CD14-positive monocyte (primary cell): ENCODE measurements at regions not wholly inside any gene's neighbourhood (a gene's known extent, or its start where the extent isn't known, plus 50 kb on each side); places are given as distances from the start of the nearest gene placed in this dataset.

ENCODE experiments used
- DNase-seq, 3 donors: peaks; one replicate each; pipeline ENCODE4 v3.0.0-alpha.2; 2011 to 2022
- H2AFZ ChIP-seq: 2 replicates; pipeline ENCODE4 v1.6.0; 2012; ENCODE audit warnings: mild to moderate bottlenecking, low read depth, low read length, inconsistent platforms; ENCODE audit not compliant: insufficient read depth, poor library complexity, severe bottlenecking
- H3K27ac ChIP-seq, 2 donors: 1 replicate in 1 of 2; 2 replicates in 1 of 2; pipeline ENCODE4 v1.5.1; 2012 to 2013; ENCODE audit warnings: low read length in 2 of 2, control low read depth in 1 of 2, inconsistent platforms in 1 of 2, low read depth in 1 of 2, mild to moderate bottlenecking in 1 of 2
- H3K27me3 ChIP-seq, 2 donors: one replicate each; pipeline versions ENCODE4 v1.6.0 to v1.6.1; 2011 to 2013; ENCODE audit warnings: low read length in 2 of 2; ENCODE audit not compliant: control insufficient read depth in 2 of 2, insufficient read depth in 2 of 2
- H3K36me3 ChIP-seq, 2 donors: replicated peaks in 1 of 2; 1 replicate in 1 of 2; 2 replicates in 1 of 2; pipeline versions ENCODE4 v1.5.1 to v1.6.1; 2012 to 2013; ENCODE audit warnings: low read length in 2 of 2, control low read depth in 1 of 2, inconsistent platforms in 1 of 2, mild to moderate bottlenecking in 1 of 2; ENCODE audit not compliant: insufficient read depth in 2 of 2, control insufficient read depth in 1 of 2
- H3K4me1 ChIP-seq, 2 donors: 1 replicate in 1 of 2; 2 replicates in 1 of 2; pipeline versions ENCODE4 v1.5.1 to v1.6.1; 2012 to 2013; ENCODE audit warnings: low read length in 2 of 2, control low read depth in 1 of 2, inconsistent platforms in 1 of 2, mild to moderate bottlenecking in 1 of 2, moderate library complexity in 1 of 2; ENCODE audit not compliant: insufficient read depth in 2 of 2, control insufficient read depth in 1 of 2
- H3K4me2 ChIP-seq: replicated peaks from 2 replicates; pipeline ENCODE3; 2012; ENCODE audit warnings: low read length, moderate library complexity, mild to moderate bottlenecking; ENCODE audit not compliant: poor library complexity, severe bottlenecking; ENCODE audit errors: extremely low read depth
- H3K4me3 ChIP-seq, 3 experiments: fragments of 200-600 bp in 1 of 3; sonication (generic) in 1 of 3; replicated peaks in 1 of 3; 1 replicate in 2 of 3; 2 replicates in 1 of 3; pipeline ENCODE4 v1.5.1; 2011 to 2013; ENCODE audit warnings: low read length in 3 of 3, mild to moderate bottlenecking in 3 of 3, control low read depth in 2 of 3, low read depth in 2 of 3, inconsistent platforms in 1 of 3, moderate library complexity in 1 of 3
- H3K79me2 ChIP-seq: 2 replicates; pipeline ENCODE4 v1.6.0; 2012; ENCODE audit warnings: mild to moderate bottlenecking, control low read depth, inconsistent platforms, low read length, moderate library complexity; ENCODE audit not compliant: insufficient read depth
- H3K9ac ChIP-seq: 2 replicates; pipeline ENCODE4 v1.6.0; 2017; ENCODE audit warnings: low read length, mild to moderate bottlenecking; ENCODE audit not compliant: insufficient read depth, poor library complexity, severe bottlenecking
- H3K9me3 ChIP-seq, 2 donors: replicated peaks in 1 of 2; 1 replicate in 1 of 2; 2 replicates in 1 of 2; pipeline versions ENCODE4 v1.5.1 to v1.6.1; 2012 to 2013; ENCODE audit warnings: low read length in 2 of 2, control low read depth in 1 of 2; ENCODE audit not compliant: control insufficient read depth in 1 of 2, insufficient read depth in 1 of 2
- H4K20me1 ChIP-seq: 2 replicates; pipeline ENCODE4 v1.6.0; 2012; ENCODE audit warnings: mild to moderate bottlenecking, low read length, control low read depth, moderate library complexity; ENCODE audit not compliant: insufficient read depth
- H3K27ac Mint-ChIP-seq, 7 donors: one replicate each; pipeline ENCODE4 v1.8.0; 2020; ENCODE audit warnings: mild to moderate bottlenecking in 7 of 7, mixed read lengths in 7 of 7, moderate library complexity in 6 of 7, inconsistent platforms in 2 of 7
- H3K27me3 Mint-ChIP-seq, 3 donors: one replicate each; pipeline ENCODE4 v1.8.0; 2021 to 2022; ENCODE audit warnings: low read depth in 3 of 3, mild to moderate bottlenecking in 3 of 3, mixed read lengths in 3 of 3, moderate library complexity in 3 of 3, inconsistent platforms in 1 of 3
- H3K36me3 Mint-ChIP-seq, 2 donors: one replicate each; pipeline ENCODE4 v1.8.0; 2020; ENCODE audit warnings: mixed read lengths in 2 of 2, inconsistent platforms in 1 of 2, mild to moderate bottlenecking in 1 of 2
- H3K4me1 Mint-ChIP-seq: one replicate; pipeline ENCODE4 v1.8.0; 2020; ENCODE audit warnings: mild to moderate bottlenecking, mixed read lengths
- H3K4me3 Mint-ChIP-seq, 2 donors: one replicate each; pipeline ENCODE4 v1.8.0; 2020; ENCODE audit warnings: mild to moderate bottlenecking in 2 of 2, mixed read lengths in 2 of 2, moderate library complexity in 1 of 2
- H3K9me3 Mint-ChIP-seq, 7 donors: one replicate each; pipeline ENCODE4 v1.8.0; 2020 to 2022; ENCODE audit warnings: mixed read lengths in 7 of 7, mild to moderate bottlenecking in 6 of 7, moderate library complexity in 6 of 7, inconsistent platforms in 2 of 7
- WGBS: methylation state at CpG from one replicate; pipeline ENCODE4 v1.1.5; 2013; ENCODE audit warnings: missing lambda C conversion rate; ENCODE audit not compliant: insufficient coverage; 5-methylcytosine and 5-hydroxymethylcytosine counted together
- intact Hi-C, 2 donors: fragments of 100-400 bp; cut with micrococcal nuclease; formaldehyde crosslinking; loops; one replicate each; pipeline versions ENCODE4 v1.15.0 to v1.15.1; 2023
- TF ChIP-seq, protein P1 (sequence below): fragments of 200-600 bp; IDR thresholded peaks from one replicate; pipeline ENCODE4 v1.8.0; 2022; ENCODE audit warnings: antibody characterized with exemption, mild to moderate bottlenecking

DNA sequence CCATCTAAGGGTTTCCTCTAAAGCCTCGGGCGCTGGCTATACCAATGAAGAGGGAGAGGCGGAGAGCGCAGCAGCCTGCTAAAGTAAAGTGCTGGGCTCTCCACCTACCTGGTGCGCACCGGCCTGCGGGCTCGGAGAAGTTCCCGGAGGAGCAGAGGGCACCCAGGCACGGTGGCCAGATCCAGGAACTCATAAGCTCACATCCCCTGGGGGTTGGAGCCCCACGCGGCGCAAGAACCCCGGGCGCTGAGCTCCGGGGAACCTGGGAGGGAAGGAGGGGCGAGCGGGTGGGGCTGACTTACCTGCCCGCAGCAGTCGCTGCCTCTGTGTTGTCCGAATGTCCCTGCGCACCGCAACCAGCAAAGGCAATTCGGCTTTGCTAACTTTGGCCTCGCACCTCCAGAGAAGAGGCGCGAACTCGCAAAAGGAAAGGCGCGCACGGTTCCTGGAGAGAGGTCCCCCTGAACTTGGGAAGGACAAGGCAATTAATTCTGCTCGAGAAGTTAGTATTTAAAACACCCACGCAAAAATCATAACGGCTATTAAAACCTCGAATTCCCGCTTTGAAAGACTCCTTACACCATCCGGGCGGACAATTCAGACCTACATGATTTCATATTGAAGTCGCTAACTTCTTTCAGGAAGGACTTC is 127.6 kb upstream of the C11orf58 start:
- Histone ChIP-seq H3K27me3 (peaks cover 97 to 100% of the 10 kb centered on the region in 2 donors), H3K4me1 (peaks cover 23 to 28% of the 10 kb centered on the region in 2 donors), H3K36me3 (no peaks in the 10 kb centered on the region), H2AFZ (no peak overlapping the region), H4K20me1 (no peaks in the 10 kb centered on the region), H3K9ac (no peak overlapping the region), H3K4me2 (no peak overlapping the region), H3K79me2 (no peaks in the 10 kb centered on the region), H3K4me3 (no peak overlapping the region), H3K9me3 (peaks cover 2 to 60% of the 10 kb centered on the region in 2 donors), H3K27ac (no peak overlapping the region)
- 17% methylated on average over 38 of the region's 39 CpGs for WGBS
- Mint-ChIP-seq H3K27me3 (peaks cover 10 to 14% (median 12%) of the 10 kb centered on the region in 3 donors), H3K9me3 (peaks cover 0 to 26% (median 11%) of the 10 kb centered on the region in 7 donors), H3K36me3 (peaks cover 10 to 11% of the 10 kb centered on the region in 2 donors), H3K4me1 (peaks cover 30% of the 10 kb centered on the region), H3K27ac (no peak overlapping the region), H3K4me3 (peak overlapping the region in 1 of 2 donors; percentile 69)
- intact Hi-C loops: loop anchor here (5.0 to 10.0 kb wide), 2 partner anchors 836 to 959 kb away; no protein-coding TSS in a partner anchor
- TF ChIP-seq, protein P1, sequence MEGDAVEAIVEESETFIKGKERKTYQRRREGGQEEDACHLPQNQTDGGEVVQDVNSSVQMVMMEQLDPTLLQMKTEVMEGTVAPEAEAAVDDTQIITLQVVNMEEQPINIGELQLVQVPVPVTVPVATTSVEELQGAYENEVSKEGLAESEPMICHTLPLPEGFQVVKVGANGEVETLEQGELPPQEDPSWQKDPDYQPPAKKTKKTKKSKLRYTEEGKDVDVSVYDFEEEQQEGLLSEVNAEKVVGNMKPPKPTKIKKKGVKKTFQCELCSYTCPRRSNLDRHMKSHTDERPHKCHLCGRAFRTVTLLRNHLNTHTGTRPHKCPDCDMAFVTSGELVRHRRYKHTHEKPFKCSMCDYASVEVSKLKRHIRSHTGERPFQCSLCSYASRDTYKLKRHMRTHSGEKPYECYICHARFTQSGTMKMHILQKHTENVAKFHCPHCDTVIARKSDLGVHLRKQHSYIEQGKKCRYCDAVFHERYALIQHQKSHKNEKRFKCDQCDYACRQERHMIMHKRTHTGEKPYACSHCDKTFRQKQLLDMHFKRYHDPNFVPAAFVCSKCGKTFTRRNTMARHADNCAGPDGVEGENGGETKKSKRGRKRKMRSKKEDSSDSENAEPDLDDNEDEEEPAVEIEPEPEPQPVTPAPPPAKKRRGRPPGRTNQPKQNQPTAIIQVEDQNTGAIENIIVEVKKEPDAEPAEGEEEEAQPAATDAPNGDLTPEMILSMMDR: no peak
- DNase-seq: no peak

DNA sequence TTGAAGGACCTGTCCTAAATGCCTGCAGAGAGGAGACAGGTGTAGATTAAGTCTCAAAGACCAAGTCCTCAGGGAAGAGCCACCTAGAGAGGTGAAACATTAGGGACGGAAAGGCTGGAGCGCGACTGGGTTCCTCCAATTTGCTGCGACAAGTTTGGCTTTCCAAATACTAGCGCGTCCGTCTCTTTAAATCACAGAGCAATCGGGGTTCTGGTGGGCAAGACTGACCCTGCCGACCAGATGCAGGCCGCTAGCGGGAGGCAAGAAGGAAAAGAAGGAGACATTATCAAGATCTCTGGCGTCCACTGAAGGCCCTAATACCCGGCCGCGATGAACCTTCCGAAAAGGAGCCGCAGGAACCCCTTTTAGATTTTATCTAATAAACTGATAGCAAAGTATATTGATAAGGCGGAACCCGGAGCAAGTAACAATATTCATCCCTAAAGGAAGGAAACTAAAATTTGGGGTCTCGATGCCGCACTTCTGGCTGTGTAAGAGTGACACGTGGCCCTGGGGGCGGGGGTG is 128.2 kb upstream of the C11orf58 start:
- 34% methylated on average over 18 of the region's 23 CpGs for WGBS
- H3K9me3 Mint-ChIP-seq: peaks cover 0 to 32% (median 16%) of the 10 kb centered on the region in 7 donors
- TF ChIP-seq, protein P1: no peak
- no peak overlapping the region for H3K27ac ChIP-seq
- H3K36me3 Mint-ChIP-seq: peaks cover 11% of the 10 kb centered on the region in 2 donors
- no peak overlapping the region for H3K9ac ChIP-seq
- H3K9me3 ChIP-seq: peaks cover 2 to 60% of the 10 kb centered on the region in 2 donors
- no peak overlapping the region for H3K4me2 ChIP-seq
- no peaks in the 10 kb centered on the region for H3K79me2 ChIP-seq
- no peak for DNase-seq
- no peak overlapping the region for H2AFZ ChIP-seq
- H3K27ac Mint-ChIP-seq: no peak overlapping the region
- H3K4me1 ChIP-seq: peaks cover 28 to 34% of the 10 kb centered on the region in 2 donors
- H3K27me3 ChIP-seq: peaks cover 97 to 100% of the 10 kb centered on the region in 2 donors
- H3K4me3 Mint-ChIP-seq: no peak overlapping the region
- peaks cover 5 to 20% (median 8%) of the 10 kb centered on the region in 3 donors for H3K27me3 Mint-ChIP-seq
- peaks cover 36% of the 10 kb centered on the region for H3K4me1 Mint-ChIP-seq
- H4K20me1 ChIP-seq: no peaks in the 10 kb centered on the region
- intact Hi-C loops: loop anchor here (5.0 to 10.0 kb wide), 2 partner anchors 835 to 958 kb away; no protein-coding TSS in a partner anchor
- no peak overlapping the region for H3K4me3 ChIP-seq
- no peaks in the 10 kb centered on the region for H3K36me3 ChIP-seq
